Glutamatergic neuron (in vitro differentiated cells): ENCODE measurements at regions not wholly inside any gene's neighbourhood (a gene's known extent, or its start where the extent isn't known, plus 50 kb on each side); places are given as distances from the start of the nearest gene placed in this dataset.
"Not testable (repeated sequence)": the region's sequence is repeated elsewhere in the genome, so short reads cannot be mapped to it uniquely, and the experiment has no call there.

Experiments
- DNase-seq: peaks from one replicate; pipeline ENCODE4 v3.0.0; 2022
- H3K27ac Mint-ChIP-seq: one replicate; pipeline ENCODE4 v1.8.0; 2020; ENCODE audit warnings: mild to moderate bottlenecking, mixed read lengths, inconsistent platforms; ENCODE audit not compliant: unreplicated experiment
- H3K27me3 Mint-ChIP-seq: one replicate; pipeline ENCODE4 v1.8.0; 2020; ENCODE audit warnings: mild to moderate bottlenecking, moderate library complexity, mixed read lengths, inconsistent platforms; ENCODE audit not compliant: unreplicated experiment
- H3K36me3 Mint-ChIP-seq: one replicate; pipeline ENCODE4 v1.8.0; 2020; ENCODE audit warnings: mild to moderate bottlenecking, mixed read lengths, inconsistent platforms; ENCODE audit not compliant: unreplicated experiment
- H3K4me1 Mint-ChIP-seq: one replicate; pipeline ENCODE4 v1.8.0; 2020; ENCODE audit warnings: mild to moderate bottlenecking, low read depth, mixed read lengths, inconsistent platforms; ENCODE audit not compliant: unreplicated experiment
- H3K4me3 Mint-ChIP-seq: one replicate; pipeline ENCODE4 v1.8.0; 2020; ENCODE audit warnings: mild to moderate bottlenecking, mixed read lengths, inconsistent platforms; ENCODE audit not compliant: unreplicated experiment
- H3K9me3 Mint-ChIP-seq: one replicate; pipeline ENCODE4 v1.8.0; 2020; ENCODE audit warnings: mild to moderate bottlenecking, moderate library complexity, mixed read lengths, inconsistent platforms; ENCODE audit not compliant: unreplicated experiment

DNA sequence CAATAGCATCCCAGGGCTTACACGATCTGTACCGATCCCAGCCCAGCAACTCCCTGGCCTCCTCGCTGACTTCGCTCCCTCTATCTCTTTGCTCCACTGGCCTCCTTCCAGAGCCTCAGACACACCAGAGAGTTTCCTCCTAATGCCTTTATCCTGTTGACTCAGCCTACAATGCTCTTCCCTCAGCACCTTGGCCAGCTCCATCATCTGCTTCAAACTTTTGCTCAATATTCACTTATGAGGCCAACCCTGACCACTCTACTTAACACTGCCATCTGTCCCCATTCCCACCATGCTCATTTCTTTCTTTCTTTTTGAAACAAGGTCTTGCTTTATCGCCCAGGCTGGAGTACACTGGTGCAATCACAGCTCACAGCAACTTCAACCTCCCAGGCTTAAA, 180.9 kb downstream of the CEP170 start:
- not testable (repeated sequence) for H3K9me3 Mint-ChIP-seq, H3K4me1 Mint-ChIP-seq

DNA sequence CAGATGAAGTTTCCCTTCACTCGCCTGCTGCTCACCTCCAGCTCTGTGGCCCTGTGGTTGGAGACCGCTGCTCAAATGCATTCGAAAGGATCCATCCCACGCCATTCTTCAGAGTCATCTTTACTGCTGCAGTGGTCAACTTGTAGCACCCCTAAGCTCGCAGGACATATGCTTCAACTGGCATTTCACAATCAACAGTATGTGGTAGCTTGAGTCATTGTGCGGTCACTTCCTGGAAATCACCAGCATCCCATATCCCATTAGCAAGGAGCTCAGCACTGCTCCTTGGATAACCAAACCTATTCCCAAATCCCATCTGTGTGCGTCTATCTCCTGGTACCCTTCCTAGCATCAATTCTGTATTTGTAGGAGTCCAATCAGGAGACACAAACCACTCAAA, 188.0 kb downstream of the CEP170 start:
- H3K27ac Mint-ChIP-seq, H3K4me3 Mint-ChIP-seq, H3K9me3 Mint-ChIP-seq, H3K4me1 Mint-ChIP-seq, H3K27me3 Mint-ChIP-seq, DNase-seq, H3K36me3 Mint-ChIP-seq: not testable (repeated sequence)

More for the DNA sequence above, 180.9 kb downstream of the CEP170 start:
- H3K4me3 Mint-ChIP-seq, H3K27ac Mint-ChIP-seq, DNase-seq, H3K36me3 Mint-ChIP-seq, H3K27me3 Mint-ChIP-seq: not testable (repeated sequence)

DNA sequence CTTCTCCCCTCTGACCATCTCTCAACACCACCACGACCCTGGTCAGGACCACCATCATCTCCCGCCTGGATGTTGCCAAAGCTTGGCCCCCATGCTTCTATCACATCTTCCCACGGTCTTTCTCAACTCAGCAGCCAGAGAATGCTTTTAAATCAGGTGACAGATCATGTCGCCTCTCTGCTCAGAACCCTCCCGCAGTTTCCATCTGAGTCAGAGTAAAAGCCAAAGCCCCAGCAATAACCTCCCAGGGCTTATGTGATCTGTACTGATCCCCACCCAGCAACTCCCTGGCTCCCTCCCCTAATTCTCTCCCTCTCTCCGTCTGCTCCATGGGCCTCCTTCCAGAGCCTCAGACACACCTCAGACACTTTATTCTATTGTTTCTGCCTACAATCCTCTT, 193.1 kb downstream of the CEP170 start:
- not testable (repeated sequence) for H3K36me3 Mint-ChIP-seq, DNase-seq

DNA sequence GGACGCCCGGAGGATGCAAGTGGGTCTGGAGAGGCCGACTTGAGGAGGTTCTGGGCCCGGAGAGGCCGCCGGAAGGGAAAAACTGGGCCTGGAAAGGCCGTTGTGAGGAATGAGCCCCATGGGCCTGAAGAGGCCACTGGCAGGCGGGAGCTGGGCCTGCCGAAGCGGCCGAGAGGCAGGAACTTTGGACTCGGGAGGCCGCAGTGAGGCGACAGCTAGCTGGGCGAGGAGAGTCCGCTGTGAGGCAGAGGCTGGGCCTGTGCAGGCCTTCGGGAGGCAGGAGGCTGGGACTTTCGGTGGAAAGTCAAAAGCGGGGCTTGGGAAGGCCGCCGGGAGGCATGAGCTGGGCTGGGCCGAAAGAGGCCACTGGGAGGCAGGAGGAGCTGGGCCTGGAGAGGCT, 199.6 kb downstream of the CEP170 start:
- DNase-seq, H3K4me3 Mint-ChIP-seq, H3K27ac Mint-ChIP-seq, H3K27me3 Mint-ChIP-seq, H3K36me3 Mint-ChIP-seq, H3K4me1 Mint-ChIP-seq, H3K9me3 Mint-ChIP-seq: not testable (repeated sequence)

More for the DNA sequence above, 193.1 kb downstream of the CEP170 start:
- not testable (repeated sequence) for H3K9me3 Mint-ChIP-seq, H3K4me1 Mint-ChIP-seq, H3K4me3 Mint-ChIP-seq, H3K27ac Mint-ChIP-seq, H3K27me3 Mint-ChIP-seq

GRCh38 chr1:243055091-243055490, 200.0 kb downstream of the CEP170 start:
- not testable (repeated sequence) for H3K27ac Mint-ChIP-seq, H3K4me3 Mint-ChIP-seq, DNase-seq, H3K36me3 Mint-ChIP-seq, H3K27me3 Mint-ChIP-seq, H3K9me3 Mint-ChIP-seq, H3K4me1 Mint-ChIP-seq

- H3K27ac Mint-ChIP-seq, H3K36me3 Mint-ChIP-seq, H3K4me3 Mint-ChIP-seq, H3K9me3 Mint-ChIP-seq, H3K4me1 Mint-ChIP-seq, H3K27me3 Mint-ChIP-seq, DNase-seq: not testable (repeated sequence)
Observed at GRCh38 chr1:243054681-243055080, 200.4 kb downstream of the CEP170 start.

GRCh38 chr1:243053048-243053447, 202.0 kb downstream of the CEP170 start:
- not testable (repeated sequence) for H3K9me3 Mint-ChIP-seq, DNase-seq, H3K27me3 Mint-ChIP-seq, H3K4me3 Mint-ChIP-seq, H3K27ac Mint-ChIP-seq, H3K4me1 Mint-ChIP-seq, H3K36me3 Mint-ChIP-seq

- DNase-seq, H3K36me3 Mint-ChIP-seq, H3K27me3 Mint-ChIP-seq, H3K27ac Mint-ChIP-seq, H3K4me1 Mint-ChIP-seq, H3K4me3 Mint-ChIP-seq, H3K9me3 Mint-ChIP-seq: not testable (repeated sequence)
Observed at GRCh38 chr1:243050613-243051012, 204.5 kb downstream of the CEP170 start.

DNA sequence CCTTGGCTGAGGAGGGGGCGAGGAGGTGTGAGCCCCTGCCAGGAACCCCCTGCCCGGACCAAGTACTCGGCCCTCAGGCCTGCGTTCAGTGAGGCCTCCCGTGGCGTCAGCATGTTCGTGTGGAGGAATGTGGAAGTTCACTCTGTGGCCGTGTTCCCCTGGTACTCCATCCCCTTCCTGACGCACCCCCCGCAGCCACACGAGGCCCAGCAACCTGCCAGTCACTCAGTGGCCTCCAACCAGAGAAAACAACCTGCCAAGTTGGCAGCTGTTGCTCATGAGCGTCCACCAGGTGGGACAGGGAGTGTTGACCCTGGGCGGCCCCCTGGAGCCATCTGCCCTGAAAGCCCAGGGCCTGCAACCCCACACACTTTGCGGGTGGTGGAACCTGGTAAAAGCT, 205.4 kb downstream of the CEP170 start:
- not testable (repeated sequence) for H3K36me3 Mint-ChIP-seq, H3K4me1 Mint-ChIP-seq, H3K9me3 Mint-ChIP-seq, H3K27ac Mint-ChIP-seq, DNase-seq, H3K27me3 Mint-ChIP-seq, H3K4me3 Mint-ChIP-seq

DNA sequence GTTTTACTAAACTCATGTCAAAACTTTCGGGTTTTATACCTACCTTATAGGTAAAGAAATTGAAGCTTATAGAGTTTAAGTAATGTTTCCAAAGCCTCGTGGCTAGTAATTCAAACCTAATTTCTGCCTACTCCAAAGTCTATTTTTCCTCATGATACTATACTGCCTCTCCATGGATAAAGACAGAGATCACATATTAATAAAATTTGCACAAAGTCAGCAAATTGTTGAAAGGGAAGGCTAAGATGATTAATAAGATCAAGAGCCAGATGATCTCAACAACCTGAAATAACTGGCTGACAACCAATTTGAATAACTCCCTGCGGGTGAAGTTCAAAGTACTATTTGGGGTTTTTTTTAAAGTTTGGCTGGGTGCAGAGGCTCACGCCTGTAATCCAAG, 233.7 kb downstream of the CEP170 start:
- not testable (repeated sequence) for H3K4me3 Mint-ChIP-seq, H3K4me1 Mint-ChIP-seq, H3K9me3 Mint-ChIP-seq, H3K36me3 Mint-ChIP-seq, H3K27ac Mint-ChIP-seq, H3K27me3 Mint-ChIP-seq, DNase-seq

- not testable (repeated sequence) for H3K4me3 Mint-ChIP-seq, H3K9me3 Mint-ChIP-seq, DNase-seq, H3K4me1 Mint-ChIP-seq, H3K36me3 Mint-ChIP-seq, H3K27ac Mint-ChIP-seq, H3K27me3 Mint-ChIP-seq
Observed at GRCh38 chr1:243019030-243019635, 235.9 kb downstream of the CEP170 start.

GRCh38 chr1:243010719-243011118, 244.4 kb downstream of the CEP170 start:
- not testable (repeated sequence) for H3K27me3 Mint-ChIP-seq, H3K9me3 Mint-ChIP-seq, H3K4me1 Mint-ChIP-seq, H3K36me3 Mint-ChIP-seq, H3K27ac Mint-ChIP-seq, DNase-seq, H3K4me3 Mint-ChIP-seq

DNA sequence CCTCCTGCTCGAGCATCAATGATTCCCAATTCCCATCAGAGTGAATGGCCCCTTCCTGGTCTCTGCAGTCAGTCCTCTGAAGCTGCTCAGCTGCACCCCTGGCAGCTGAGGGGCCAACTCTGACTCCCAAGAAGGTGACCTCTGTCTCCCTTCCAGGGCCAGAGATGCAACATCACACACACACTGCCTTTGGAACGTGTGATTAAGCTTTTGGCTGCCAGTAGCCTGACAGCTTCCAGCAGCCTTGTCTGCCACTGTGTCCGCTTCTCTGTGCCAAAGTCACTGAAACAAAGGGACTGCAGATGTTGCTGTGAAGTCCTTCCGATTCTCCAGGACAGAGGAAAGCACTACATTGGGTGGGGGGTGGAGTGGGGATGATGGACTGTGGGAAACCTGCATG, 254.1 kb downstream of the CEP170 start:
- H3K4me3 Mint-ChIP-seq, H3K9me3 Mint-ChIP-seq, DNase-seq, H3K4me1 Mint-ChIP-seq, H3K36me3 Mint-ChIP-seq, H3K27me3 Mint-ChIP-seq, H3K27ac Mint-ChIP-seq: not testable (repeated sequence)
